Right lobe of liver (tissue), 6 donors: ENCODE measurements at regions not wholly inside any gene's neighbourhood (a gene's known extent, or its start where the extent isn't known, plus 50 kb on each side); places are given as distances from the start of the nearest gene placed in this dataset.

Experiments
- ATAC-seq, 4 donors: fragments of 200-7000 bp; cut with Tn5 transposase; one replicate each; pipeline ENCODE4 v1.9.1; 2020; ENCODE audit warnings: mild to moderate bottlenecking in 4 of 4, moderate library complexity in 4 of 4
- DNase-seq, 3 donors: peaks; one replicate each; pipeline ENCODE4 v3.0.0-alpha.2; 2020
- H3K27ac ChIP-seq, 3 donors: fragments of 200-600 bp; one replicate each; pipeline ENCODE4 v1.8.0; 2022
- H3K27me3 ChIP-seq, 2 donors: fragments of 200-600 bp; one replicate each; pipeline ENCODE4 v1.8.0; 2022
- H3K36me3 ChIP-seq, 4 donors: fragments of 200-600 bp; sonication (generic) in 1 of 4; one replicate each; pipeline versions ENCODE4 v1.5.1 to v1.8.0; 2017 to 2022; ENCODE audit warnings: control low read depth in 1 of 4
- H3K4me1 ChIP-seq, 4 donors: fragments of 200-600 bp; sonication (generic) in 1 of 4; one replicate each; pipeline versions ENCODE4 v1.5.1 to v1.8.0; 2017 to 2022; ENCODE audit warnings: control low read depth in 1 of 4
- H3K4me3 ChIP-seq, 3 donors: fragments of 200-600 bp; one replicate each; pipeline ENCODE4 v1.8.0; 2022
- H3K9me3 ChIP-seq, 4 donors: fragments of 200-600 bp; sonication (generic) in 1 of 4; one replicate each; pipeline versions ENCODE4 v1.5.1 to v1.8.0; 2017 to 2022; ENCODE audit warnings: control low read depth in 1 of 4
- POLR2A ChIP-seq: fragments of 450-650 bp; IDR thresholded peaks from one replicate; pipeline ENCODE4 v1.6.1; 2017; ENCODE audit warnings: antibody characterized with exemption, mild to moderate bottlenecking
- WGBS: methylation state at CpG from one replicate; pipeline ENCODE4 v1.1.6; 2018; ENCODE audit warnings: low coverage, low lambda C conversion rate; ENCODE audit not compliant: insufficient coverage; ENCODE audit errors: missing lambda C conversion rate; 5-methylcytosine and 5-hydroxymethylcytosine counted together
- intact Hi-C, 2 donors: fragments of 100-400 bp; cut with DNase I; formaldehyde crosslinking; loops; one replicate each; pipeline versions ENCODE4 v1.11.2 to v1.14.1; 2022
- TF ChIP-seq, protein P1 (sequence below), 4 donors: fragments of 200-600 bp in 3 of 4; fragments of 450-650 bp in 1 of 4; IDR thresholded peaks; one replicate each; pipeline versions ENCODE4 v1.5.1 to v1.8.0; 2016 to 2022; ENCODE audit warnings: antibody characterized with exemption in 4 of 4, mild to moderate bottlenecking in 2 of 4
- donor health status: DM: no; HTN: yes; CAD: no.
- donor health status: DM: no; HTN: no; CAD: no.
- donor health status: DM: no; HTN: no; CAD: no.
- donor health status: DM: no; HTN: yes; CAD: no.
- donor health status: DM: no; HTN: yes; CAD: no.

DNA sequence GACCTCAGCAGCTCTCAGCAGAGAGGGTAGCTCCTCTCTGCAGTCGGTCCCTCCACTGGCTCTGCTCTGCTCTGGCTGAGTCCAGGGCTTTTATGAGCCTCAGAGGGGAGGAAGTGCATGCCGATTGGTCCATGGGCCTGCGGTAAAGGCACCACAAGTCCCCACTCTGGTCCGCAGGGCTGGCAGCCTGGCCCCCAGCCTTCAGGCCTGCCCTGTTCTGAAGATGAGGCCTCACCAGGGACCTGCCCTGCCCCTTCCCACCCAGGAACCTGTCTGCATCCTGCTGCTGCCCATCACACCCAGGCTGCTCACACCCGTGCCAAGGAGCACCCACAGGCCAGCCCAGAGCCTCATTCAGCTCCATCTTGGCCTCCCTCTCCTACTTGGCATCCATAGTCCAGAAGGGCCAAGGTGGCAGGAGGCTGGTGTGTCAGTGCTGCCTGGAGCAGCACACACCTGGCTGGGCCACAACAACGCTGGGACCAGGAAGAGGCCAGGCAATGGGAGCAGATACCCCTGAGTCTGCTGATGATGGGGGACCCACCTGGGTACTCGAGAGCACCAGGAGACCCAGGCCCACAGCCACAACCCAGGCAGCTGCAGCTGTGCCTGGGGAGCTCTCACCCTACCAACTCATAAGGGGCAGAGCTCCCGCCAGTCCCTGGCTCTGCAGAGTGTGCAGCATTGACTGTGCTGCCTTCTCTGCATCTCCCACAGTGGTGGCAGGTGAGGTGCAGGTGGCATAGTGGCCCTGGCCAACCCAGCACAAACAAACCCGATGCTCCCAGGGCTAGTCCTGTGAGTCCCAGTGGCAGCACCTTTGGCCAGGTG, 191.9 kb upstream of the NUDT6 start:
- no CpG with 5 or more reads among the region's 9 CpGs for WGBS
- Histone ChIP-seq H3K9me3 (no peaks in the 10 kb centered on the region), H3K36me3 (no peaks in the 10 kb centered on the region), H3K4me1 (no peaks in the 10 kb centered on the region), H3K4me3 (no peak overlapping the region), H3K27me3 (no peaks in the 10 kb centered on the region), H3K27ac (no peak overlapping the region)
- no peak for TF ChIP-seq POLR2A
- TF ChIP-seq, protein P1, sequence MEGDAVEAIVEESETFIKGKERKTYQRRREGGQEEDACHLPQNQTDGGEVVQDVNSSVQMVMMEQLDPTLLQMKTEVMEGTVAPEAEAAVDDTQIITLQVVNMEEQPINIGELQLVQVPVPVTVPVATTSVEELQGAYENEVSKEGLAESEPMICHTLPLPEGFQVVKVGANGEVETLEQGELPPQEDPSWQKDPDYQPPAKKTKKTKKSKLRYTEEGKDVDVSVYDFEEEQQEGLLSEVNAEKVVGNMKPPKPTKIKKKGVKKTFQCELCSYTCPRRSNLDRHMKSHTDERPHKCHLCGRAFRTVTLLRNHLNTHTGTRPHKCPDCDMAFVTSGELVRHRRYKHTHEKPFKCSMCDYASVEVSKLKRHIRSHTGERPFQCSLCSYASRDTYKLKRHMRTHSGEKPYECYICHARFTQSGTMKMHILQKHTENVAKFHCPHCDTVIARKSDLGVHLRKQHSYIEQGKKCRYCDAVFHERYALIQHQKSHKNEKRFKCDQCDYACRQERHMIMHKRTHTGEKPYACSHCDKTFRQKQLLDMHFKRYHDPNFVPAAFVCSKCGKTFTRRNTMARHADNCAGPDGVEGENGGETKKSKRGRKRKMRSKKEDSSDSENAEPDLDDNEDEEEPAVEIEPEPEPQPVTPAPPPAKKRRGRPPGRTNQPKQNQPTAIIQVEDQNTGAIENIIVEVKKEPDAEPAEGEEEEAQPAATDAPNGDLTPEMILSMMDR (IDR thresholded peaks at IDR 0.05), result no peak
- DNase-seq (no peak), ATAC-seq (peak in 1 of 4 donors; percentile 22)
- intact Hi-C loops, result no loop called here

DNA sequence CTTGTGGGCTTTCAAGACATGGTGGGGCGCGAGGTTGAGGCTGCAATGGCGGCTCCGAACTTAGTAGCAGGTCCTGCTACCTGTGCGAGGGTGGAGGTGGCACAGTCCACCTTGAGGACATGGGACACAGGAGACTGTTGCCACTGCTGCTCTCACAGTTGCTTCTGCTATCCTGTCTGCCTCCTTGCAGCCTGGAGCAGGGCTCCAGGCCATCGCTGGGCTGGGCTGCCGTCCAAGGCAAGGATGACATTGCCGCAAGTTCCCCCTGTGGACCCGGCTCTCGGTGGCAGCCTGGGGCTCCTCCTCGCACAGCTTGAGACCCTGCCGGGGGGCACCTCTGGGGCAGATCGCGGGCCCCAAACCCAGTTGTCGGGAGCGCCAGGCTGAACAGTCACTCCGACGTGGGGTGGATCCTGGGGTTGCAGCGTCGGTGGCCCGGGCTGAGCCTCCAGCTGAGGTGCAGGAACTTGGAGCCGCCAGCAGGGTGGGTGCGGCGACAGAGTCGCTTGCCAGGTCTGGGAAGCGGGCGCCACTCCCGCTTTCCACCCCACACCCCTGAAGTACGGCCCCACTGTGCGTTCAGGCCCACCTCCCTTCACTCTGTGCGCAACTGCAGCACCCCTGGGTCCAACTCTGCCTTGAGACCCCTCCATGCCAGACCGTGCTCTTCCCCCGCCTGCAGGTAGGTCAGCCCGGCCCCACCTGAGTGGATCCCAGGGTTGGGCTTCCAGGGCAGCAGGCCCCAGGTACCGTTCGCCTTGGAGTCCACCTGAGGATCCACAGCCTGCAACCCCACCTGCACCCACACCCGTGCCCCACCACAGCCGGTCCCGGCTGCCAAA, 192.7 kb upstream of the NUDT6 start:
- ATAC-seq (peak in 1 of 4 donors; percentile 44), DNase-seq (peak in 1 of 3 donors; percentile 17)
- Histone ChIP-seq H3K36me3 (no peaks in the 10 kb centered on the region), H3K27ac (no peak overlapping the region), H3K4me1 (no peaks in the 10 kb centered on the region), H3K27me3 (no peaks in the 10 kb centered on the region), H3K4me3 (no peak overlapping the region), H3K9me3 (no peaks in the 10 kb centered on the region)
- 97% methylated on average over 7 of the region's 39 CpGs for WGBS
- no peak for TF ChIP-seq POLR2A
- TF ChIP-seq, protein P1 (IDR thresholded peaks at IDR 0.05), result no peak
- intact Hi-C loops, result no loop called here

- 73% methylated on average over 1 of the region's 1 CpG for WGBS
Measured at GRCh38 chr4:123116412-123116811, 194.0 kb upstream of the NUDT6 start.

GRCh38 chr4:123120473-123120872, 198.1 kb upstream of the NUDT6 start:
- H3K4me3 ChIP-seq, result no peak overlapping the region
- no peaks in the 10 kb centered on the region for H3K27me3 ChIP-seq
- DNase-seq (no peak), ATAC-seq (no peak)
- H3K36me3 ChIP-seq, result no peaks in the 10 kb centered on the region
- intact Hi-C loops, result no loop called here
- no peaks in the 10 kb centered on the region for H3K4me1 ChIP-seq
- TF ChIP-seq, protein P1 (IDR thresholded peaks at IDR 0.05), result no peak
- no peak for TF ChIP-seq POLR2A
- no peaks in the 10 kb centered on the region for H3K9me3 ChIP-seq
- no peak overlapping the region for H3K27ac ChIP-seq
- whole genome bisulfite sequencing, result 100% methylated on average over 1 of the region's 1 CpG

More at GRCh38 chr4:123116412-123116811, 194.0 kb upstream of the NUDT6 start:
- Histone ChIP-seq H3K27me3 (no peaks in the 10 kb centered on the region), H3K36me3 (no peaks in the 10 kb centered on the region), H3K4me1 (no peaks in the 10 kb centered on the region), H3K9me3 (no peaks in the 10 kb centered on the region), H3K27ac (no peak overlapping the region), H3K4me3 (no peak overlapping the region)
- intact Hi-C loops, result no loop called here
- ATAC-seq (no peak), DNase-seq (no peak)
- TF ChIP-seq, protein P1 (IDR thresholded peaks at IDR 0.05), result no peak
- TF ChIP-seq POLR2A, result no peak
